Stimulated activated CD8-positive, alpha-beta memory T cell treated with anti-CD3 and anti-CD28 coated beads, Interleukin-4, amount 100 ng/mL, for 1 hour (primary cell): ENCODE measurements at regions not wholly inside any gene's neighbourhood (a gene's known extent, or its start where the extent isn't known, plus 50 kb on each side); places are given as distances from the start of the nearest gene placed in this dataset.
"Not testable (repeated sequence)": the region's sequence is repeated elsewhere in the genome, so short reads cannot be mapped to it uniquely, and the experiment has no call there.

Source experiments
- DNase-seq, 2 donors: peaks; one replicate each; pipeline ENCODE4 v3.0.0-alpha.2; 2020; ENCODE audit warnings: low read depth in 2 of 2, low spot score in 1 of 2

GRCh38 chr7:12002428-12002827, 170.4 kb upstream of the THSD7A start:
- no peak for DNase-seq

GRCh38 chr7:12004581-12004980, 172.6 kb upstream of the THSD7A start:
- no peak for DNase-seq

- no peak for DNase-seq
Observed at GRCh38 chr7:12007576-12007975, 175.6 kb upstream of the THSD7A start.

GRCh38 chr7:12013983-12014382, 182.0 kb upstream of the THSD7A start:
- no peak for DNase-seq

GRCh38 chr7:12016439-12016838, 184.4 kb upstream of the THSD7A start:
- DNase-seq: no peak

- no peak for DNase-seq
Observed at GRCh38 chr7:12017046-12017445, 185.0 kb upstream of the THSD7A start.

- DNase-seq: not testable (repeated sequence)
Observed at GRCh38 chr7:12022011-12022410, 189.1 kb upstream of the TMEM106B start.

GRCh38 chr7:12025246-12025645, 185.8 kb upstream of the TMEM106B start:
- no peak for DNase-seq

GRCh38 chr7:12028508-12028907, 182.6 kb upstream of the TMEM106B start:
- no peak for DNase-seq

- DNase-seq: no peak
Observed at GRCh38 chr7:12030116-12030515, 181.0 kb upstream of the TMEM106B start.

GRCh38 chr7:12031186-12031585, 179.9 kb upstream of the TMEM106B start:
- DNase-seq: no peak

GRCh38 chr7:12031638-12032037, 179.5 kb upstream of the TMEM106B start:
- no peak for DNase-seq

GRCh38 chr7:12032146-12032545, 178.9 kb upstream of the TMEM106B start:
- no peak for DNase-seq

GRCh38 chr7:12043457-12043856, 167.6 kb upstream of the TMEM106B start:
- not testable (repeated sequence) for DNase-seq

GRCh38 chr7:12052211-12052610, 158.9 kb upstream of the TMEM106B start:
- no peak for DNase-seq

- DNase-seq: no peak
Observed at GRCh38 chr7:12053561-12053960, 157.5 kb upstream of the TMEM106B start.

GRCh38 chr7:12054830-12055229, 156.3 kb upstream of the TMEM106B start:
- no peak for DNase-seq

- DNase-seq: no peak
Observed at GRCh38 chr7:12056381-12056780, 154.7 kb upstream of the TMEM106B start.

- no peak for DNase-seq
Observed at GRCh38 chr7:12056977-12057376, 154.1 kb upstream of the TMEM106B start.

GRCh38 chr7:12062062-12062461, 149.0 kb upstream of the TMEM106B start:
- no peak for DNase-seq

GRCh38 chr7:12064586-12065127, 146.4 kb upstream of the TMEM106B start:
- no peak for DNase-seq

GRCh38 chr7:12066004-12066403, 145.1 kb upstream of the TMEM106B start:
- DNase-seq: no peak

GRCh38 chr7:12066521-12066920, 144.6 kb upstream of the TMEM106B start:
- no peak for DNase-seq
